ENCODE measurements at regions not wholly inside any gene's neighbourhood (a gene's known extent, or its start where the extent isn't known, plus 50 kb on each side); places are given as distances from the start of the nearest gene placed in this dataset.

GRCh38 chr1:5369223-5369622, 623.0 kb downstream of the NPHP4 start:
- DNase-seq = no peak

DNA sequence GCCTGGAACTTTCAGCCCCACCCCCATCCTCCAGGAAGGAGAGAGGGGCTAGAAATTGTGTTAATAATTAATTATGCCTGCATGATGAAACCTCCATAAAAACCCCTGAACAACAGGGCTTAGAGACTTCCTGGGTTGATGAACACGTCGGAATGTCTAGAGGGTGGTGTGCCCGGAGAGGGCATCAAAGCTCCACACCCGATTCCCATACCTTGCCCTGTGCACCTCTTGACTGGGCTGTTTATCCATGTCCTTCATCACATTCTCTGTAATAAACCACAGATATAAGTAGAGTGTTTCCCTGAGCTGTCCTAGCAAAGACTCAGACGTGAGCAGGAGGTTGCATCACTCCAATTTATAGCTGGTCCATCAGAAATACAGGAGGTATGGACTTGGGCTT, 624.0 kb downstream of the NPHP4 start:
- no peak for DNase-seq

DNA sequence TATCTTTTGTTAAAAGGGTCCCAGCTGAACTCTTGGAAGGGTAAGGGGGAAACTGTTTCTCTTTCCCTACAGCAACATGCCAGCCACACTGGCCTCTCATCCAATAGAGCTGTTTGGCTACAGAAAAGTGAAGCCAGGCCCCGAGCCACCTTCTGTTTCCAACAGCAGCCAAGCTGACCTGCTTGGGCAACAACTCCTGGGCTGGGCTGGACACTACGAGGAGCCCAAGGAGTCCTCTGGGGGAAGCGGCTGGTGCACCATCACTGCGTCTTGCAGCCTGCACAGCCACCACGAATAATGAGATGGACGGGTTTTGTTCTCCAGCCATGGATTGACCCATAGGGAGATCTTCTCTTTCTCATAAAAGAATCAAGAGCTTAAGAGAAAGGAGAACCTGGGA, 624.9 kb downstream of the NPHP4 start:
- DNase-seq = no peak

DNA sequence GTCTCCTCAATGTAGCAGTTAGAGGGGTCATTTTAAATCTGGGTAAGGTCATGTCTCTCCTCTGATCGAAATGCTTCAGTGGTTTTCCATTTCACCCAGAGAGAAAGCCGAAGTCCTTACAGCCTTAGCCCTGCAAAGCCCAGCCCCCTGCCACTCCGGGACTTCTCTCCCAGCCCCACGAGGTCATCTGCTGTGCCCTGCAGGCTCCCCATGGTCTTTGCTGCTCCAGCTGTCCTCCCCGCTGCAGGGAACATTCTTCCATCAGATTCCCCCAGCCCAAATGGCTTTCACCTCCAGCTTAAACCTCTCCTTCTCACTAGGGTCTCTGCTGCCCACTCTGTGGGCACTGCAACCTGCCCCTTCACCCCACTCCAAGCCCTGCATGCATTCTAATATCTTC, 626.5 kb downstream of the NPHP4 start:
- no peak for DNase-seq

DNA sequence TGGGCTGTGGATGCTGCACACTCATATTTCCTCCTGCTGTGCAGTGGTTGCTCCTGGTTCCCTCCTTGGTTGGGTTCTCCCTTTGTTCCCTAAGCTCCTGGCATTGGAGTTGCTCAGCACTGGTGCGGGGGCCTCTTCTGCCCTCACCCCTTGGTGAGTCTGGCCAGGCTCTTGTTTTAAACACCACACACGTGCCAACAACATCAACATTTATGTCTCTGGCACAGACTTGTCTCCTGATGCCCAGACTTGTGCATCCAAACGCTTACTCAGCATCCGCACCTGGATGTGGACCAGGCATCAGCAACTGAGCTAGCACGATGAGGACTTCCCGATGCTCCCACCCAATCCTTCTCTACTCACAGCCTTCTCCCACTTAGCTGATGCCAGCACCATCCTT, 627.6 kb downstream of the NPHP4 start:
- no peak for DNase-seq

DNA sequence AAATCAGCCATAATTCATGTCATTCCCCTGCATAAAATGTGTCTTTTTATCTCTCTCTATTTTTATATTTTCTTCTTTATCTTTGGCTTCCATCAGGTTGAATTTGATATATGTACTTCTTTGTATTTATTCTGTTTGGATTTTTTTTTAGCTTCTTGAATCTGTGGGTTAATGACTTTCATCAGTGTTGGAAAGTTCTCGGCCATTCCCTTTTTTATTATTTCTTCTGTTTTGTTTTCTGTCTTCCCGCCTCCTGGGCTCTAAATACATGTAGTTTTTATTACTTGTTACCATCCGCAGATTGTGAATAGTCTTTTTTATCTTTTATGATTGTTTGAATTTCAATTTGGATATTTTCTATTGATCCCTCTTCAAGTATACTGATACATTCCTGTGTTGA, 637.5 kb downstream of the NPHP4 start:
- DNase-seq = no peak

GRCh38 chr1:5351366-5351765, 640.9 kb downstream of the NPHP4 start:
- no peak for DNase-seq

GRCh38 chr1:5349526-5349925, 642.7 kb downstream of the NPHP4 start:
- DNase-seq = no peak

DNA sequence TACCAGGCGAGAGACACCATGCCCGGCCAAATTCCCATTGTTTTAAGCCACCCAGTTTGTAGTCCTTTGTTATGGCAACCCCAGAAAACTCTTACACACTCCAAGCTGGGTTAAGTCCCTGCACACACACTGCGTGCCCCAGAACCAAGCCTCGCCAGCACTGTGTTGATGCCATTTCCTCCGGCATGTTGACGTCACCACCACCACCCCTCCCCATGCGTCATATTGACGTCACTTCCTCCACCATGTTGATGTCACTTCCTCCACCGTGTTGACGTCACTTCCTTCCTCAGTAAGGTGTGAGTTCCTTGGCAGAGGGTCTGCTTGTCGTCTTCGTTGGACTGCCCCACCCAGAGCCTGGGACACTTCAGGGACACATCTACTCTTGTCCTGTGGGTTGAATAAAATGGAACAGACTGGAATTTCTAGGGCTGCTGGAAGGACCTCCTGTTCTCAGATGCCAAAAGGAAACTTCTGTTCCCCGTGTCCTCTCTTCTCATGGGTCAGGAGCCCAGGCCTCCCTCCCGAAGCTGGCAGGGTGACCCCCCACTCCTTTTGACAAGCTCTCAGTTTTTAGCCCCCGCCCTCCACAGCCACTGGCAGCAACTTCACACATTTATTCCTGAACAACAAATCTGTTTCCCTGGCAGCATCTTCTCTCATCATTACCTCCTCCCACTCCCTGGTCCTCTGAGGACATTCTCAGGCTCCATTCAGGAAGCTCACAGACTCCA, 643.3 kb downstream of the NPHP4 start:
- no peak for DNase-seq

DNA sequence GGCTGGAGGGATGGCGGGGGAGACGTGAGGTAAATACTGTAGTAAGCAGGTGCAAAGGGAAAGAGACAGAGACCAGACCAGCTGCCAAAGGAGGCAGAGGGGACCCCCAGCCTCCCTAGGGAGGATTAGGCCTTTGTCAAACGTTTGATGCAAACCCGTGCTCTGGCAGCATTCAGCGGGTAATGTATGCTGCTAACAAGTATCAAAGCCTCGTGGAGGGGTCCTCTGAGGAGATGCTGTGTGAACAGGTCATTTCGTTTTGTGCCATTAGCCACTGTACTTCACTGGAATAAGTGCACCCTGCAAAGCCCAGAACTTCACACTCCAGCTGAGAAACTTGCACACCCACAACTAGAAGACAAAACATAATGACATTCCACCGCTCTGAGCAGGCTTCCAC, 644.5 kb downstream of the NPHP4 start:
- DNase-seq = no peak

GRCh38 chr1:5345556-5345955, 646.7 kb downstream of the NPHP4 start:
- no peak for DNase-seq

GRCh38 chr1:5343256-5344020, 648.8 kb downstream of the NPHP4 start:
- DNase-seq = no peak

- no peak for DNase-seq
Measured at GRCh38 chr1:5342830-5343229, 649.4 kb downstream of the NPHP4 start.

GRCh38 chr1:5342172-5342571, 650.1 kb downstream of the NPHP4 start:
- no peak for DNase-seq

DNA sequence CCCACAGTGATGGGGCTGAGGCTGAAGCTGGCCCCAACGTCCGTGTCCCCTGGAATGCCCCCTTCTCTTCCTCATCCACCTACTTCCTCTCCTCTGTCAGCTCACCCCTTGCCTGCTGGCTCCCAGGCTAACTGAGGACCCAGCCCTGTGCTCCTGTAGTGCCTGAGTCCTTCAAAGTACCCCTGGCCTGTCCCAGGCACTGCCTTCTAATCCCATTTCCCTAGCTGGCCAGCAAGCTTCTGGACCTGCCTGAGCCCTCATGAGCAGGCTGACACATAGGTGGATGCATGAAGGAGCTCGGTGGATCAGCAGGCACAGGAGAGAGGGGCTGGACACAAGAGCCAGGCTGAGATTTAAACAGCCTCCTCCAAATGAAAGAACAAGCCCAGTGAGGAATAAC, 650.8 kb downstream of the NPHP4 start:
- DNase-seq = no peak

DNA sequence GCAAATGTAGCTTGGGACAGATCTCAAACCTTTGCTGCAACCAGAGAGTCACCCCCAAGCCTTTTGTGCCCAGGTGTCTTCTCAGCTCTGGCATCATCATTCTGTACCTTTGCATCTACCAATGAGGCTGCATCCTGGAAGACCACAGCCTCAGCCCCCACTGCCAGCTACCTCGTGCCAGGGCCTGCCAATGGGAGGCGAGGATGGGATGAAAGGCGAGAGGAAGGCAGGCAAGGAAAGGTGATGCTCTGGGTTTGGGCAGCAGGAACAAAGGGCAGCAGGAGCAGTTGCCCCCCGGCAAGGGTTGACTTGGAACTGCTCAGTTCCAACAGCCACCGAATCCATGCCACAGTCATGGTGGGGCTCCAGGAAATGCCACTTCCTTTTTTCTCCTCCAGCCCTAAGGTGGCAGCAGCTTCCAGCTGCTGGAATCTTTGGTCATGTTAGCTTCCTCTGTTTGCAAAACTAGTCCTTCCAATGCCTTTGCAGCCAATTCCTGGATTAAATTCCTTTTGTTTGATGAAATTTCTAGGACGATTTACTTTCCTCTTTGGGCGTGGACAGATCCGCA, 651.6 kb downstream of the NPHP4 start:
- no peak for DNase-seq

GRCh38 chr1:5338466-5338865, 653.8 kb downstream of the NPHP4 start:
- no peak for DNase-seq

GRCh38 chr1:5333291-5333690, 658.9 kb downstream of the NPHP4 start:
- no peak for DNase-seq

DNA sequence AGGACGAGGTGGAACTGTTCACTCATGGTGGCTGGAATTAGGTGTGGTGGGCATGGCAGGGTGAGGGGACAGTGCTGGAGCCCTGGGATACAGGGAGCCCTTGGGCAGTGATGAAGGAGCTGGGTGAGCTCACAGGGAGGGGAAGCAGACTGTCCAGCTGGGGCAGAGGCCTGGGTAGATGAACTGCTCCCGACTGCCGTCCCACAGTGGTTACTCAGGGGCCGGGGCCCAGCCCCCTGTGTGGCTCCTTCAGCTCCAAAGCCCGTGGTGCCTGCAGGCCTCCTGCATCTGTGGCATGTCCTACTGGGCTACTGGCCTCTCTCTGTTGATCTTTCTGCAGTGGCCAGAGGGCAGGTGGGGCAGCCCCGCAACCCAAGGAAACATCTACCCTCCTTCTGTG, 661.1 kb downstream of the NPHP4 start:
- DNase-seq = no peak

- no peak for DNase-seq
Measured at GRCh38 chr1:5329068-5329739, 663.0 kb downstream of the NPHP4 start.

DNA sequence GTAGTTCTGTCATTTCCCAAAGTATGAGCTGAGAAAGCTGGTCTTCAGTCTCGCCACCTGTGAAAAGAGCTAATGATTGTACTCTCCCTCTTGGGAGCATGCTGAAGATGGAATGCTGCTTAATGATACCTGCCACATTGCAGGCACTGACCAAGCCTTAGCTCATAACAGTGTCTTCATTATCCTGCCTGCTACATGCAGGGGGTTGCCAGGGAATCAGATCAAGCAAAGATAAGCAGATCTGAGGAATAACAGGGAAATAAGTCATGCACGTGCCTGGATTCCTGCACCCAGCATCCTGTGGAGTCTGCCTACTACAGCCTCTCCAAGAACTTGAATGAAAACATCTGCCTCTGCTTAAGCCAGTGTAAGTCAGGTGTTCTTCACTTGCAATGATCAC, 667.3 kb downstream of the NPHP4 start:
- DNase-seq = no peak

GRCh38 chr1:5318143-5318816, 663.9 kb downstream of the AJAP1 start:
- DNase-seq = no peak

DNA sequence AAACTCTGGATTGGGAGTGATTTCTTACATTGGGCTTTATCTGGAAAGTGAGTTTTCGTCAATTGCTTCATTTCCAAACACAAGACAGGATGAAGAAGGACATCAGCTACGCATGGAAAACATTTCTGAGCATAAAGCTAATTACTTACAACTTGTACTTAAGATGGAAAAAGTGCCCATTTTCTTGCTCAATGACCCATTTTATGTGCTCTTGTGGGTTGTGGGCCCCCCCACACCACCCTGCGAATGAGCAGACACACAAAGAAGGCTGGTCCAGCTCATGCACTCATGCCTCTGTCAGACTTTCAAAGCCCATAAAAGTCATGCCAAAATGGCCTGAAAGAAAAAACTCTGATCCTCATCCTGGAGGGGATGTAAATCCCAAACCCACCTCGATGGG, 663.0 kb downstream of the AJAP1 start:
- no peak for DNase-seq

Measured in GOT3 (cell line).